Rectal smooth muscle tissue (tissue), 1 donor: ENCODE measurements at regions not wholly inside any gene's neighbourhood (a gene's known extent, or its start where the extent isn't known, plus 50 kb on each side); places are given as distances from the start of the nearest gene placed in this dataset.
"Not testable (repeated sequence)": the region's sequence is repeated elsewhere in the genome, so short reads cannot be mapped to it uniquely, and the experiment has no call there.

ENCODE experiments used
- H3K27ac ChIP-seq: one replicate; pipeline ENCODE4 v1.7.0; 2013; ENCODE audit warnings: low read depth, low read length, inconsistent platforms
- H3K27me3 ChIP-seq: one replicate; pipeline ENCODE4 v1.7.0; 2013; ENCODE audit warnings: low read length; ENCODE audit not compliant: control insufficient read depth, insufficient read depth
- H3K36me3 ChIP-seq: one replicate; pipeline ENCODE4 v1.7.0; 2013; ENCODE audit warnings: low read length; ENCODE audit not compliant: control insufficient read depth, insufficient read depth
- H3K4me1 ChIP-seq: one replicate; pipeline ENCODE4 v1.7.0; 2013; ENCODE audit warnings: low read length; ENCODE audit not compliant: control insufficient read depth, insufficient read depth
- H3K4me3 ChIP-seq: one replicate; pipeline ENCODE4 v1.7.0; 2013; ENCODE audit warnings: low read length
- H3K9ac ChIP-seq: one replicate; pipeline ENCODE4 v1.7.0; 2013; ENCODE audit warnings: low read length

DNA sequence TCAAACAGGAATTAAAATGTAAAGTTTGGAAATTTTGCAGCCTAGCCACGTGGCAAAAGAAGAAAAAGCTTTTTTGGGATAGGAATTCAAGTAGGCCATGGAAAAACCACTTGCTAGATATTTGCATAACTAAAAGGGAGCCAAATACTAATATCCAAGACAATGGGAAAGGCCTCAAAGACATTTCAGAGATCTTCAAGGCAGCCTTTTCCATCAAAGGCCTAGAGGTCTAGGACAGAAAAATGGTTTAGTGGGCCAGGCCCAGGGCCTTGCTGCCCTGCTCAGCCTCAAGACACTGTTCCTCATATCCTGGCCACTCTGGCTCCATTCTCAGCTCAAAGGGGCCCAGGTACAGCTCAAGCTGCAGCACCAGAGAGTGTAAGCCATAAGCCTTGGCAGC lies 265.9 kb upstream of the RPS23 start:
- H3K4me3 ChIP-seq, result no peak overlapping the region
- no peaks in the 10 kb centered on the region for H3K36me3 ChIP-seq
- H3K9ac ChIP-seq, result no peak overlapping the region
- no peaks in the 10 kb centered on the region for H3K4me1 ChIP-seq
- no peak overlapping the region for H3K27ac ChIP-seq
- no peaks in the 10 kb centered on the region for H3K27me3 ChIP-seq

DNA sequence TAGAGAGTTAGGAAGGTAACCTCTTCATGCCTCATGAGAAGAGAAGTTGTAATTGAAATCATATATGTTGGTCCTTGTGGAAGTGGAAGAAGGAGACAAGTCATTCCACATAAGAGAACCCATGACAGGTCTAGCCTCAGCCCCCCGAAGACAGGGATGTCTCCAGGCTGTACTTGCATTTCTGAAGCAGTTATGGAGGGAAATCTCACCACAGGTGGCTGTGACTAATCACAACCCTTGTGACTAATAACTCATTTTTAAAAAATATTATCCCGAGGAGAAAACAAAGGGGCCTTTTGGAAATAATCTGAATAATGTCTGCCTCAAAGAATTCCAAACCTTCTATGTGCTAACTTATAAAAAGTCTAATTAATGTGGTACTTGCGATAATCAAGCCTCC lies 262.1 kb upstream of the RPS23 start:
- no peaks in the 10 kb centered on the region for H3K4me1 ChIP-seq
- H3K4me3 ChIP-seq, result no peak overlapping the region
- no peak overlapping the region for H3K27ac ChIP-seq
- H3K9ac ChIP-seq, result no peak overlapping the region
- no peaks in the 10 kb centered on the region for H3K27me3 ChIP-seq
- H3K36me3 ChIP-seq, result no peaks in the 10 kb centered on the region

DNA sequence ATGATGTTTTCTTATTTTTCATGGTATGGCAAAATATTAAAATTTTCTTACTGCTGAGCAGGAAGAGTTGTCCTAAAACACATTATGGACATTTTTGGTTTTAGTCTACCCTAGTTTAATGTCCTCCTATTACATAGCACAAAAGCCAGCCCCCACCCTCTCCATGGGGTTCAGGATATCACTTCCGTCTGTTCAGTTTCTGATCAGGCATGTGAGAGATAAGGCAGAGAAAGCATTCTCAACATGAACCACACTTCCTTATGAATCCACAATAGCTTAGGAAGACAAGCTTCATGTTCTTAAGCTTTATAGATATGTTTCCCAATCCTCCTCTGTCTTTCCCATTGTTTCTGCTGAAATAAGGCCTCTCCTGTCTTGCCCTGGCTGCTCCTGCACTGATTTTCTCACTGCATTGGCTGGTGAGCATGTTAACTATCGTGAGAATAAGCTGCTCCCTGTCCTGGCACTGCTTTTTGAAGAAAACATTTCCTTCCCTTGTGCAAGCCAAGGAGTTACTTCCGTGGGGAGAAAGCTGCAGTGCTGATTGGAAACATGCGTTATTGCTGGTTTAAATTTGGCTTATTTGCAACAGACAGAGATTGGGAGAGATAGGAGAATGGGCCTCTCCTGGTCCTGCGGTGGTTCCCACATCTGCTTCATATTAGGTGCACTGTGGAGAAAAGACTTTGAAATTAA lies 260.3 kb upstream of the RPS23 start:
- no peak overlapping the region for H3K4me3 ChIP-seq
- H3K4me1 ChIP-seq, result no peaks in the 10 kb centered on the region
- H3K9ac ChIP-seq, result no peak overlapping the region
- no peak overlapping the region for H3K27ac ChIP-seq
- no peaks in the 10 kb centered on the region for H3K36me3 ChIP-seq
- no peaks in the 10 kb centered on the region for H3K27me3 ChIP-seq

DNA sequence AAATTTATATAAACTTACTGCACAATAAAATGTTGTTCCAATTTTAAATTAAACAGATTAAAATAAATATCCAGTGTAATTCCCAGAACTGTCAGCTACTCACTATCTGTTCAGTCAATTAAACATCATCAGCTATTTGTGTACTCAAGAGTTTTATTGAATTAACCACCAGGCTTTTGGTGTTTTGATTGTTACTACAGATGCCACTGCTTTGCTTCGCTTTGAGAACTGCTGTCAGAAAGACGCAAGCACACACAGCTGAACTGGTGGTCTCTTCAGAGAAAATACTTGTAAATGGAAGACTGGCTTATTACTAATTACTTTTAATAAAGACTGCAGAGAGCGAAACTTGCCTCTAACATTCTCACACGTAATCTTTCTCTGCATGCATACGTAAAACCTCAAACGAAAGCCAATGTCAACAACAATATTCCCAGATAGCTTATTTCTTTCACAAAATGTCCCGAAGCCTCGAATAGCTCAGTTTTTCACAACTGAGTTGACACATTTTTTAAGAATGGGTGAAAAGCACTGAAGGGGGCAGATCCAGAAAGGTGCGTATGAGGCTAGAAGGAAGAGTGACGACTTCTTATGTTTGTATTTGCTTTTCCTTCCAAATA lies 259.6 kb upstream of the RPS23 start:
- H3K4me3 ChIP-seq, result no peak overlapping the region
- H3K27ac ChIP-seq, result no peak overlapping the region
- H3K4me1 ChIP-seq, result no peaks in the 10 kb centered on the region
- H3K9ac ChIP-seq, result no peak overlapping the region
- H3K27me3 ChIP-seq, result no peaks in the 10 kb centered on the region
- H3K36me3 ChIP-seq, result no peaks in the 10 kb centered on the region

DNA sequence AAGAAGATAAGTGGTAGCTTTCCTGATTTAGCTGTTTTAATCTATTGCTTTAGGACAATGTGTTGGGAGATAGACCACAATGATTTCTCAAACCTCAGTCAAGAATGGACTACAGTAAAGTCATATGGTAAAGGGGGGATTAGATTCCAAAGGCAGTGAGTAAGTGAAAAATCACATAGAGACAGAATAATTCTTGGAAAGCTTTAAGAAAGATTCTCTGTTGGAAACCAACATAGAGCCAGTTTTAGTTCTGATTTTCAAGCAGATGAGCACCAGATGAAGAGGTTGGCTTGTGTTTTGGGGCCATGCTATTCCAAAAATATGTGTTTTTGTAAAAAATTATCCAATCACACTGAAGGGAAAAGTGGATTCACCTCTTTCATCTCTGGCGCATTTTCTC lies 256.8 kb upstream of the RPS23 start:
- Histone ChIP-seq H3K4me3 (no peak overlapping the region), H3K27ac (no peak overlapping the region)

DNA sequence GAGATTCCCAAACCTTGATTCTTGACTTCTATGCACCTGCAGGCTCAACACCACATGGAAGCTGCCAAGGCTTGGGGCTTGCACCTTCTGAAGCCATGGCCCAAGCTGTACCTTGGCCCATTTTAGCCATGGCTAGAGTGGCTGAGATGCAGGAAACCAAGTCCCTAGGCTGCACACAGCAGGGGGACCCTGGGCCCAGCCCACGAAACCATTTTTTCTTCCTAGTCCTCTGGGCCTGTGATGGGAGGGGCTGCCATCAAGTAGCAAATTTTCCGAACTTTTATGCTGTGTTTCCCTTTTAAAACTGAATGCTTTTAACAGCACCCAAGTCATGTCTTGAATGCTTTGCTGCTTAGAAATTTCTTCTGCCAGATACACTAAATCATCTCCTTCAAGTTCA lies 253.9 kb upstream of the RPS23 start:
- H3K9ac ChIP-seq, H3K4me1 ChIP-seq, H3K4me3 ChIP-seq, H3K27ac ChIP-seq, H3K36me3 ChIP-seq, H3K27me3 ChIP-seq: not testable (repeated sequence)

More for the DNA sequence above, 256.8 kb upstream of the RPS23 start:
- H3K36me3 ChIP-seq, result no peaks in the 10 kb centered on the region
- H3K27me3 ChIP-seq, result no peaks in the 10 kb centered on the region
- H3K9ac ChIP-seq, result no peak overlapping the region
- no peaks in the 10 kb centered on the region for H3K4me1 ChIP-seq

DNA sequence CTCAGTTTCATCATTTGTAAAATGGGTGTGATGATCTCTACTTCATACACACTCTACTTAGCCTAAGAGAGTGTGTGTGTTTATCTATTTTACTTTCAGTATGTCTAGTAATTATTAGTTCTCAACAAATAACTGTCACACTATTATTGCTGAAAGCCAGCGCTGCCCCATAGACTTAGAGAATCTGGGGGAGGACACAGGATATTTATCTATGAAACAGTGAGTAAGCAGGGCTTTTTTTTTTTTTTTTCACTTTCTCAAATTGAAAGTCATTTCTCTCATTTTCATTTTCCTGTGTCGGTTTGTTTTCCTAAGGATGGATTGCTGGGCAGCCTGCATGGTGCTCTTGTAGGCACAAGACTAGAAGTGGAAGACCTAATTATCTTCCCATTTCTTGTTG lies 248.4 kb upstream of the RPS23 start:
- Histone ChIP-seq H3K27ac (no peak overlapping the region), H3K36me3 (no peaks in the 10 kb centered on the region), H3K4me3 (no peak overlapping the region), H3K27me3 (no peaks in the 10 kb centered on the region), H3K4me1 (no peaks in the 10 kb centered on the region), H3K9ac (no peak overlapping the region)

DNA sequence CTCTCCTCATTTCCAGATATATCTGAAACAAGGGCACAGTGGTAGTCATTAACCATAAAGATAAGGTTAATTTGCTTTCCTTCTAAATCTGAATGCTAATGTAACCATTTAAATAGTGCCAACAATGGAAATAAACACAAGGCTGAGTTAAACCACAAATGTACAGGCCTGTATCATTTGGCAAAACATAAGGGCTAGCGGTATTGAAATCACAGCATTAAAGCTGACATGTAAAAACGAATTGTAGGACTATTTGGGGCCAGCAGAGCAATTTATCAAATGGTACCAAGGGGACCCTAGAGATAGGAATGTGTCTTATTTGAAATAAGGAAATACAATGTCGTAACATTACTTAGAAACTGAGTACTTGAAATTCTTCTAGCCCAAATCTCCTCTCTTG lies 247.5 kb upstream of the RPS23 start:
- Histone ChIP-seq H3K27ac (no peak overlapping the region), H3K27me3 (no peaks in the 10 kb centered on the region), H3K4me1 (no peaks in the 10 kb centered on the region), H3K4me3 (no peak overlapping the region), H3K9ac (no peak overlapping the region), H3K36me3 (no peaks in the 10 kb centered on the region)

DNA sequence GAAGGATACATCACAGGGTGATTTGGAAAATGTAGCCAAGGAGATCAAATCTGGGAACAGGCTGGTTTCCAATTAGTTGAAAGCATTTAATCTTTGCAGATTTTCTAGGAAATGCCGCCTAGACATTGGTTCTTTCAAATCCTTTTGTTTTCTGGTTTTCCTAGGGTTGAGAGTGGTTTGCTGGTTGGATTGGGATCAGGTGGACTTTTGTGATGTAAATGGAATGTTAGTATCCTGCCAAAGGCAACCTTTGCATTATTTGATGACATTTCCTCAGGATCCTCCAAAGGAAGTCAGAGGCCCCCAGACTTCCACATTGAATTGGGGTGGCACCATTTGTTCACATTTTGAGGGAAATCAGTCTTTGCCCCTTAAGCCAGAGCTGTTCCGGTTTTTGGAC lies 245.5 kb upstream of the RPS23 start:
- Histone ChIP-seq H3K4me1 (no peaks in the 10 kb centered on the region), H3K36me3 (no peaks in the 10 kb centered on the region), H3K27ac (no peak overlapping the region), H3K9ac (no peak overlapping the region), H3K4me3 (no peak overlapping the region), H3K27me3 (no peaks in the 10 kb centered on the region)

DNA sequence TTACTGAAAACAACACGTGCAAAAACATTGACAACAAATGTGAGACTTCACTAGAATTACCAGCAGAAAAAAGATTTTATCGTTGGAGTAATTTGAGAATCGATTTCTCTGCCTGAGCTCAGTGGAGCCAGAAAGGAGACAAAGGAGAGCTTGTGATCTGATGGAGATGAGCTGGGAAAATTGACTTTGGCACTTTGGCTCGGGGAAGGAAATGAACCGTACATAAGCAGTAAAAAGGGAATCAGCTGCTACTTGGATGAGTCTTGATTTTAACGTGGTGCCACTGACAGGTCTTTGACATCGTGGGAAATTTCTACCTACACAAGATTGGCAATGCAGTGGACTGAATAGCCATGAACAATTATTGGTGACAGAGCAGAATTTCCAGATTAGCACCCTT lies 244.7 kb upstream of the RPS23 start:
- no peaks in the 10 kb centered on the region for H3K27me3 ChIP-seq
- H3K36me3 ChIP-seq, result no peaks in the 10 kb centered on the region
- no peak overlapping the region for H3K9ac ChIP-seq
- H3K27ac ChIP-seq, result no peak overlapping the region
- no peak overlapping the region for H3K4me3 ChIP-seq
- H3K4me1 ChIP-seq, result no peaks in the 10 kb centered on the region

DNA sequence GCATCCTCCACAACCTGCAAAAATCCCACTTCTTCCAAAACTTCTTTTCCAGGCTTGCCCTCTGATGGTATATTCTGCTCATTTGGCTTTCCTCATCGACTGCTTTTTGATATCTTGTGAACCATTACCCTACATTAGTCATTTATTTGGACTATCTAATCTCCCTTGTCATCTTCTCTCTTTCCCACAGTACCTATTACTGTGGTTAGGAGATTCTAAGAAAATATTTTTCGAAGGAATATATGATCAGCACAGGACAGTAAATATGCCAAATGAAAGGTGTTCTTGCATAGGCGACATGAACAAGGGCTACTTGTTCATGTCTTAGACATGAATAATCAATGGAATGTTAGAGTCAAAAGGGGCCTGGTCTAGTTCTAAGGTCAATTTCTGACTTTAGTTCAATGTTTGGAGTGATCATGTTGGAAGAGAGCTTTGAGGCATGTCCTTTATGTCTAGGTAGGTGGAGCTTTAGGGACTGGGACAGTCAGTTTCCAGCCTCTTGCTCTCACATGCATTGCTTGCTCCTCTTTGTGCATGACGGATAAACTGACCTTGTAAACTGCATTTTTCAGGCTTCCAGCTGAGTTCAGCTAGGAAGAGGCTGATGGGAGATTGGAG lies 243.4 kb upstream of the RPS23 start:
- H3K27me3 ChIP-seq, result no peaks in the 10 kb centered on the region
- H3K27ac ChIP-seq, result no peak overlapping the region
- no peak overlapping the region for H3K4me3 ChIP-seq
- H3K4me1 ChIP-seq, result no peaks in the 10 kb centered on the region
- no peak overlapping the region for H3K9ac ChIP-seq
- no peaks in the 10 kb centered on the region for H3K36me3 ChIP-seq

DNA sequence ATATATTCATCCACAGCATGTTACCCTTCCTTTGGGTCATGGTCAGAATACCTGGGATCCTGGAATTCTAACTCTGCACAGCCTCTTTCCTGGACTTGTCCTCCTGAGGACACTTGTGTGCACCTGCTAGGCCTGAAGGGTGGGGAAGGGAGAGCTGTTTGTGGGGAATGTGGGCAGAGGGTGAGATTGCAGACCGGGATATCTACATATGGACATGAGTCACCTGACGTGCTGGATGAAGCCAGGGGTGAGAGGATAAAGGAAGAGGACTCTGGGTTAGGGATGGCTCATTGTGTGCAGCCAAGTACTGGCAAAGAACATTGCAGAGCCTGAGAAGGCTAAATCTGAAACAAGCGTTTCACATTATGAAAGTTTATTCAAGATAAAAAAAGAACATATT lies 241.4 kb upstream of the RPS23 start:
- Histone ChIP-seq H3K27ac (no peak overlapping the region), H3K36me3 (no peaks in the 10 kb centered on the region), H3K27me3 (no peaks in the 10 kb centered on the region), H3K4me1 (no peaks in the 10 kb centered on the region), H3K4me3 (no peak overlapping the region), H3K9ac (no peak overlapping the region)

DNA sequence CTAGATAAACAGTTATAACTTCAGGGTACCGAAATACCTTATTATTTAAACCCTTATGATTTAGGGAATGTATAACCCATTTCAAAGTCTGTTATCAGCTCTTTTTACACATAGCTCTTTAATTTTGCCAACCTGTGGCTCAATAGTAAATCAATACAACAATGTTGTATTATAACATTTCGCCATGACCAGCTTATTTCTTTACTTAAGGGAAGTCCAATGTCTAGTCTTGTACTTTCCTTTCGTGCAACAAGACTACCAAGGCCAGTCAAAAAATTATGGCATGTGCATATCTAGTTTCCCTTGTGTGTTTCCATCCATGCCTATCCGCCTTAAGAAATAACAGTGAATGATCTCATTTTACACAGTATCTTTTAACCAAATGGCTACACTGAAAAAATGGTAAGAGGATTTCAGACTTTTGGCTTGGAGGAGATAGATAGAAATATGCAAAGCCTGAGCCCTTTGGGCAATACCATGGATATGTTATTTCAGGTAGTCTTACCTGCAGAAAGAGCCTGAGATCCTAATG lies 239.5 kb upstream of the RPS23 start:
- Histone ChIP-seq H3K4me1 (no peaks in the 10 kb centered on the region), H3K36me3 (no peaks in the 10 kb centered on the region), H3K27me3 (no peaks in the 10 kb centered on the region), H3K4me3 (no peak overlapping the region), H3K27ac (no peak overlapping the region), H3K9ac (no peak overlapping the region)
